GM21515 (cell line): ENCODE measurements at regions not wholly inside any gene's neighbourhood (a gene's known extent, or its start where the extent isn't known, plus 50 kb on each side); places are given as distances from the start of the nearest gene placed in this dataset.
"Not testable (repeated sequence)": the region's sequence is repeated elsewhere in the genome, so short reads cannot be mapped to it uniquely, and the experiment has no call there.

Experiments used
- ATAC-seq: cut with Tn5 transposase; IDR thresholded peaks from one replicate; pipeline ENCODE4 v1.9.1; 2021; ENCODE audit not compliant: unreplicated experiment

- ATAC-seq, result no peak
Measured at GRCh38 chr13:34721631-34722595, 220.2 kb upstream of the NBEA start.

GRCh38 chr13:34722922-34723321 lies 219.1 kb upstream of the NBEA start:
- ATAC-seq, result no peak

GRCh38 chr13:34730961-34731360 lies 211.1 kb upstream of the NBEA start:
- no peak for ATAC-seq

- no peak for ATAC-seq
Measured at GRCh38 chr13:34731486-34731885, 210.6 kb upstream of the NBEA start.

GRCh38 chr13:34733721-34734120 lies 208.3 kb upstream of the NBEA start:
- ATAC-seq, result no peak

- no peak for ATAC-seq
Measured at GRCh38 chr13:34734932-34735331, 207.1 kb upstream of the NBEA start.

- ATAC-seq, result no peak
Measured at GRCh38 chr13:34738254-34738992, 203.6 kb upstream of the NBEA start.

- not testable (repeated sequence) for ATAC-seq
Measured at GRCh38 chr13:34747056-34747455, 195.0 kb upstream of the NBEA start.

- ATAC-seq, result no peak
Measured at GRCh38 chr13:34747507-34747906, 194.6 kb upstream of the NBEA start.

- no peak for ATAC-seq
Measured at GRCh38 chr13:34748073-34748472, 194.0 kb upstream of the NBEA start.

GRCh38 chr13:34748596-34748995 lies 193.5 kb upstream of the NBEA start:
- no peak for ATAC-seq

- ATAC-seq, result no peak
Measured at GRCh38 chr13:34749046-34749445, 193.0 kb upstream of the NBEA start.

GRCh38 chr13:34750078-34750931 lies 191.8 kb upstream of the NBEA start:
- ATAC-seq, result peak; percentile 46

- ATAC-seq, result no peak
Measured at GRCh38 chr13:34751044-34751443, 191.0 kb upstream of the NBEA start.

GRCh38 chr13:34751492-34751891 lies 190.6 kb upstream of the NBEA start:
- no peak for ATAC-seq

GRCh38 chr13:34752283-34752960 lies 189.6 kb upstream of the NBEA start:
- ATAC-seq, result no peak

GRCh38 chr13:34756136-34756535 lies 185.9 kb upstream of the NBEA start:
- no peak for ATAC-seq

- no peak for ATAC-seq
Measured at GRCh38 chr13:34756572-34756971, 185.5 kb upstream of the NBEA start.

- no peak for ATAC-seq
Measured at GRCh38 chr13:34757441-34757840, 184.6 kb upstream of the NBEA start.

- no peak for ATAC-seq
Measured at GRCh38 chr13:34758628-34759027, 183.4 kb upstream of the NBEA start.

- ATAC-seq, result no peak
Measured at GRCh38 chr13:34762312-34762711, 179.8 kb upstream of the NBEA start.
